PC-9 (cell line): ENCODE measurements at regions not wholly inside any gene's neighbourhood (a gene's known extent, or its start where the extent isn't known, plus 50 kb on each side); places are given as distances from the start of the nearest gene placed in this dataset.
"Not testable (repeated sequence)": the region's sequence is repeated elsewhere in the genome, so short reads cannot be mapped to it uniquely, and the experiment has no call there.

Experiments
- EZH2 ChIP-seq: fragments of 200-600 bp; sonication (generic); IDR thresholded peaks from 2 replicates; pipeline ENCODE4 v1.8.0; 2017; ENCODE audit warnings: antibody characterized with exemption, low read depth
- TF ChIP-seq, protein P1 (sequence below): fragments of 200-600 bp; sonication (generic); conservative IDR thresholded peaks from 2 replicates; pipeline ENCODE4 v1.6.1; 2017; ENCODE audit warnings: mixed run types, antibody characterized with exemption, mild to moderate bottlenecking, moderate library complexity

DNA sequence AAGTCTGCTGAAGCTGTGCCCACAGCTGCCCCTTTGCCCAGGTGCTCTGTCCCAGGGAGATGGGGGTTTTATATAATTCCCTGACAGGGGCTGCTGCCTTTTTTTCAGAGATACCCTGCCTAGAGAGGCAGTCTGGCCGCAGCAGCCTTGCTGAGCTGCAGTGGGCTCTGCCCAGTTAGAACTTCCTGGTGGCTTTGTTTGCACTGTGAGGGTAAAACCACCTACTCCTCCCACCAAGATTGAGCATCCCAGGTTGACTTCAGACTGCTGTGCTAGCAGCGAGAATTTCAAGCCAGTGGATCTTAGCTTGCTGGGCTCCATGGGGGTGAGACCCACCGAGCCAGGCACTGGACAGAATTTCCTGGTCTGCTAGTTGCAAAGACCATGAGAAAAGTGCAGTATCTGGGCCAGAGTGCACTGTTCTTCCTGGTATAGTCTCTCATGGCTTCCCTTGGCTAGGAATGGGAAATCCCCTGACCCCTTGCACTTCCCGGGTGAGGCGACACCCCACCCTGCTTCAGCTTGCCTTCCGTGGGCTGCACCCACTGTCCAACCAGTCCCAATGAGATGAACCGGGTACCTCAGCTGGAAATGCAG lies 166.0 kb upstream of the NPY start:
- not testable (repeated sequence) for TF ChIP-seq EZH2
- TF ChIP-seq, protein P1, sequence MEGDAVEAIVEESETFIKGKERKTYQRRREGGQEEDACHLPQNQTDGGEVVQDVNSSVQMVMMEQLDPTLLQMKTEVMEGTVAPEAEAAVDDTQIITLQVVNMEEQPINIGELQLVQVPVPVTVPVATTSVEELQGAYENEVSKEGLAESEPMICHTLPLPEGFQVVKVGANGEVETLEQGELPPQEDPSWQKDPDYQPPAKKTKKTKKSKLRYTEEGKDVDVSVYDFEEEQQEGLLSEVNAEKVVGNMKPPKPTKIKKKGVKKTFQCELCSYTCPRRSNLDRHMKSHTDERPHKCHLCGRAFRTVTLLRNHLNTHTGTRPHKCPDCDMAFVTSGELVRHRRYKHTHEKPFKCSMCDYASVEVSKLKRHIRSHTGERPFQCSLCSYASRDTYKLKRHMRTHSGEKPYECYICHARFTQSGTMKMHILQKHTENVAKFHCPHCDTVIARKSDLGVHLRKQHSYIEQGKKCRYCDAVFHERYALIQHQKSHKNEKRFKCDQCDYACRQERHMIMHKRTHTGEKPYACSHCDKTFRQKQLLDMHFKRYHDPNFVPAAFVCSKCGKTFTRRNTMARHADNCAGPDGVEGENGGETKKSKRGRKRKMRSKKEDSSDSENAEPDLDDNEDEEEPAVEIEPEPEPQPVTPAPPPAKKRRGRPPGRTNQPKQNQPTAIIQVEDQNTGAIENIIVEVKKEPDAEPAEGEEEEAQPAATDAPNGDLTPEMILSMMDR: not testable (repeated sequence)
